Body of pancreas (tissue), 4 donors: ENCODE measurements at regions not wholly inside any gene's neighbourhood (a gene's known extent, or its start where the extent isn't known, plus 50 kb on each side); places are given as distances from the start of the nearest gene placed in this dataset.

Experiments used
- ATAC-seq: fragments of 150-250 bp; one replicate; pipeline ENCODE4 v1.9.1; 2016
- DNase-seq, 4 donors: peaks; one replicate each; pipeline ENCODE4 v3.0.0-alpha.2; 2019
- H3K27ac ChIP-seq, 4 donors: fragments of 200-600 bp; sonication (generic); 1 replicate in 3 of 4; 2 replicates in 1 of 4; pipeline versions ENCODE4 v1.5.1 to v1.6.1; 2016 to 2019; ENCODE audit warnings: mild to moderate bottlenecking in 1 of 4, mixed read lengths in 1 of 4, moderate library complexity in 1 of 4
- H3K27me3 ChIP-seq, 2 donors: fragments of 200-600 bp; sonication (generic); one replicate each; pipeline ENCODE4 v1.6.0; 2016; ENCODE audit warnings: mild to moderate bottlenecking in 1 of 2
- H3K36me3 ChIP-seq, 2 donors: fragments of 200-600 bp; sonication (generic); replicated peaks in 1 of 2; 2 replicates each; pipeline ENCODE4 v1.5.1; 2016; ENCODE audit warnings: low read depth in 2 of 2; ENCODE audit not compliant: insufficient read depth in 1 of 2
- H3K4me1 ChIP-seq: fragments of 200-600 bp; sonication (generic); one replicate; pipeline ENCODE4 v1.6.0; 2016
- H3K4me3 ChIP-seq, 2 donors: fragments of 200-600 bp; sonication (generic); 1 replicate in 1 of 2; 2 replicates in 1 of 2; pipeline ENCODE4 v1.5.1; 2016 to 2019
- H3K9me3 ChIP-seq, 3 donors: fragments of 200-600 bp; sonication (generic); 1 replicate in 2 of 3; 2 replicates in 1 of 3; pipeline ENCODE4 v1.5.1; 2016
- CTCF ChIP-seq, 7 experiments: fragments of 450-650 bp in 4 of 7; fragments of 200-600 bp in 3 of 7; sonication (generic) in 3 of 7; IDR thresholded peaks; one replicate each; pipeline ENCODE4 v1.5.1; 2016 to 2019; ENCODE audit warnings: antibody characterized with exemption in 7 of 7
- POLR2A ChIP-seq, 3 donors: fragments of 450-650 bp; IDR thresholded peaks; one replicate each; pipeline ENCODE4 v1.6.1; 2016; ENCODE audit warnings: antibody characterized with exemption in 3 of 3, mild to moderate bottlenecking in 2 of 3
- WGBS, 2 donors: methylation state at CpG; one replicate each; pipeline ENCODE4 v1.1.5; 2017; 5-methylcytosine and 5-hydroxymethylcytosine counted together
- intact Hi-C: fragments of 100-400 bp; cut with DNase I; formaldehyde crosslinking; loops from one replicate; pipeline ENCODE4 v1.15.1; 2023

GRCh38 chr4:34200535-34200934 is 2043.8 kb downstream of the ARAP2 start:
- Histone ChIP-seq H3K9me3 (no peaks in the 10 kb centered on the region), H3K27me3 (no peaks in the 10 kb centered on the region), H3K27ac (no peak overlapping the region), H3K36me3 (no peaks in the 10 kb centered on the region), H3K4me3 (no peak overlapping the region), H3K4me1 (no peaks in the 10 kb centered on the region)
- no peak for ATAC-seq
- intact Hi-C loops = no loop called here
- no peak for DNase-seq
- 87 to 89% methylated on average over 2 of the region's 2 CpGs for WGBS, 2 donors
- no peak for TF ChIP-seq CTCF (IDR thresholded peaks at IDR 0.05)

- no peaks in the 10 kb centered on the region for H3K4me1 ChIP-seq
- H3K36me3 ChIP-seq = no peaks in the 10 kb centered on the region
- no peak overlapping the region for H3K4me3 ChIP-seq
- ATAC-seq (no peak), DNase-seq (no peak)
- no peaks in the 10 kb centered on the region for H3K9me3 ChIP-seq
- intact Hi-C loops = no loop called here
- no peaks in the 10 kb centered on the region for H3K27me3 ChIP-seq
- H3K27ac ChIP-seq = no peak overlapping the region
- TF ChIP-seq POLR2A (IDR thresholded peaks at IDR 0.05) (no peak), CTCF (IDR thresholded peaks at IDR 0.05) (no peak)
Observed at GRCh38 chr4:34202154-34202553, 2042.2 kb downstream of the ARAP2 start.

GRCh38 chr4:34220601-34221000 is 2023.7 kb downstream of the ARAP2 start:
- 30 to 34% methylated on average over 1 of the region's 1 CpG for WGBS, 2 donors
- no peaks in the 10 kb centered on the region for H3K9me3 ChIP-seq
- no peak for ATAC-seq
- no peak overlapping the region for H3K27ac ChIP-seq
- H3K27me3 ChIP-seq = no peaks in the 10 kb centered on the region
- no peaks in the 10 kb centered on the region for H3K36me3 ChIP-seq
- H3K4me3 ChIP-seq = no peak overlapping the region
- H3K4me1 ChIP-seq = no peaks in the 10 kb centered on the region
- intact Hi-C loops = no loop called here
- no peak for TF ChIP-seq POLR2A (IDR thresholded peaks at IDR 0.05)
- TF ChIP-seq CTCF (IDR thresholded peaks at IDR 0.05) = no peak
- no peak for DNase-seq

GRCh38 chr4:34221986-34222385 is 2022.3 kb downstream of the ARAP2 start:
- Histone ChIP-seq H3K27me3 (no peaks in the 10 kb centered on the region), H3K9me3 (no peaks in the 10 kb centered on the region), H3K36me3 (no peaks in the 10 kb centered on the region), H3K27ac (no peak overlapping the region), H3K4me1 (no peaks in the 10 kb centered on the region), H3K4me3 (no peak overlapping the region)
- DNase-seq (no peak), ATAC-seq (no peak)
- TF ChIP-seq POLR2A (IDR thresholded peaks at IDR 0.05) (no peak), CTCF (IDR thresholded peaks at IDR 0.05) (no peak)
- WGBS, 2 donors = 47 to 68% methylated on average over 1 of the region's 1 CpG
- intact Hi-C loops = no loop called here

- H3K27ac ChIP-seq = no peak overlapping the region
- H3K4me1 ChIP-seq = no peaks in the 10 kb centered on the region
- H3K4me3 ChIP-seq = no peak overlapping the region
- DNase-seq (no peak), ATAC-seq (no peak)
- intact Hi-C loops = no loop called here
- 67 to 88% methylated on average over 1 of the region's 1 CpG for WGBS, 2 donors
- H3K9me3 ChIP-seq = no peaks in the 10 kb centered on the region
- H3K36me3 ChIP-seq = no peaks in the 10 kb centered on the region
- no peak for TF ChIP-seq POLR2A (IDR thresholded peaks at IDR 0.05)
- no peak for TF ChIP-seq CTCF (IDR thresholded peaks at IDR 0.05)
- no peaks in the 10 kb centered on the region for H3K27me3 ChIP-seq
Observed at GRCh38 chr4:34236118-34236517, 2008.2 kb downstream of the ARAP2 start.
